ENCODE measurements at regions not wholly inside any gene's neighbourhood (a gene's known extent, or its start where the extent isn't known, plus 50 kb on each side); places are given as distances from the start of the nearest gene placed in this dataset.

DNA sequence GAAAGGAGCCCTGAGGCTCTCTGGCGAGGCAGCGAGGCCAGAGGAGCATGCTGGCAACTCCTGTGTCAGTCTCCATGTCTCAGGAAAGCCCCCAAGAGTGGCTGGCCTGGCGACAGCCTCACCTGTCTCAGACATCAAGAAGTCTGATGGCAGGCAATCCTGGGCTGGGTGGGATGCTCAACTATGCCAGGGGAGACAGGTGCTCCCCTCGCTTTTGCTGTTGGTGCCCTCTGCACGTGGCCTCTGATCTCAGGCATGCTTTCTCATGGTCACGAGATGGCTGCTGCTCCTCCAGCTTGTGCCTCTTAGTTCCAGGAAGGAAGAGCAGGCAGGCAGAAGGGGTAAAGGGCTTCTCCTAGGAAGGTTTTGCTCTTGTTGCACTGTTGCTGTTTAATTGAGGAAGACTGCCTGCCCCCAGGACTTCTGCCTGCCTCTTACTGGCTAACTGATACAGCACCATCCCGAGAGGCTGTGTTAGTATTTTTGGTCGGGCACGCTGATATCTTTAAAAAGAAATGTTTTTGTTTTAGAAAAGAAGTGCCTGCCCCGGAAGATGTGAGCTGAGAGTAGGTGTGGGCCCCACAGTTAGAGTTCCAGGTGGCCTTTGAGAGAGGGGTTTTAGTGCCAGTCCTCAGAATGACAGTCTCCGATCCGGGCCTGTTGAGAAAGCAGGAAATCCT is 344.8 kb upstream of the HS6ST1 start:
- H3K27me3 ChIP-seq (replicated peaks; ENCODE audit: control insufficient read depth, insufficient read depth, low read length): peaks cover 1% of the 10 kb centered on the region; the same call in 1 of the 2 replicates
- no peak for DNase-seq
- no peaks in the 10 kb centered on the region for H3K9me3 Mint-ChIP-seq (ENCODE audit: unreplicated experiment)
- H3K4me1 ChIP-seq: no peaks in the 10 kb centered on the region
- BruUV-seq (replicated peaks): no TSS peak
- no peak overlapping the region for H3K27ac Mint-ChIP-seq (ENCODE audit: unreplicated experiment)
- no peaks in the 10 kb centered on the region for H3K4me1 Mint-ChIP-seq (ENCODE audit: low read depth, unreplicated experiment)
- no peaks in the 10 kb centered on the region for H3K36me3 Mint-ChIP-seq (ENCODE audit: insufficient read depth, unreplicated experiment)
- ChIA-PET POLR2A (no interaction called here), CTCF (interaction anchor here (0.5 kb wide), 1 partner anchor 327 kb away, joined by 3 read pairs; no protein-coding TSS in a partner anchor)
- H3K36me3 ChIP-seq (ENCODE audit: control insufficient read depth, insufficient read depth, low read length): no peaks in the 10 kb centered on the region
- TF ChIP-seq, protein P1, sequence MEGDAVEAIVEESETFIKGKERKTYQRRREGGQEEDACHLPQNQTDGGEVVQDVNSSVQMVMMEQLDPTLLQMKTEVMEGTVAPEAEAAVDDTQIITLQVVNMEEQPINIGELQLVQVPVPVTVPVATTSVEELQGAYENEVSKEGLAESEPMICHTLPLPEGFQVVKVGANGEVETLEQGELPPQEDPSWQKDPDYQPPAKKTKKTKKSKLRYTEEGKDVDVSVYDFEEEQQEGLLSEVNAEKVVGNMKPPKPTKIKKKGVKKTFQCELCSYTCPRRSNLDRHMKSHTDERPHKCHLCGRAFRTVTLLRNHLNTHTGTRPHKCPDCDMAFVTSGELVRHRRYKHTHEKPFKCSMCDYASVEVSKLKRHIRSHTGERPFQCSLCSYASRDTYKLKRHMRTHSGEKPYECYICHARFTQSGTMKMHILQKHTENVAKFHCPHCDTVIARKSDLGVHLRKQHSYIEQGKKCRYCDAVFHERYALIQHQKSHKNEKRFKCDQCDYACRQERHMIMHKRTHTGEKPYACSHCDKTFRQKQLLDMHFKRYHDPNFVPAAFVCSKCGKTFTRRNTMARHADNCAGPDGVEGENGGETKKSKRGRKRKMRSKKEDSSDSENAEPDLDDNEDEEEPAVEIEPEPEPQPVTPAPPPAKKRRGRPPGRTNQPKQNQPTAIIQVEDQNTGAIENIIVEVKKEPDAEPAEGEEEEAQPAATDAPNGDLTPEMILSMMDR (IDR thresholded peaks at IDR 0.05; ENCODE audit: insufficient read depth in 1 of 2, low read depth in 1 of 2, low read length in 1 of 2, severe bottlenecking in 1 of 2, unreplicated experiment in 1 of 2): no peak
- no peak overlapping the region for H3K4me3 ChIP-seq (ENCODE audit: low read depth, low read length)
- peaks cover 45% of the 10 kb centered on the region for H3K27me3 Mint-ChIP-seq (ENCODE audit: insufficient read depth, unreplicated experiment)
- no peak overlapping the region for H3K4me3 Mint-ChIP-seq (ENCODE audit: unreplicated experiment)
- H3K9me3 ChIP-seq: no peaks in the 10 kb centered on the region
- intact Hi-C loops (cut with micrococcal nuclease; ENCODE audit: unreplicated experiment): no loop called here

DNA sequence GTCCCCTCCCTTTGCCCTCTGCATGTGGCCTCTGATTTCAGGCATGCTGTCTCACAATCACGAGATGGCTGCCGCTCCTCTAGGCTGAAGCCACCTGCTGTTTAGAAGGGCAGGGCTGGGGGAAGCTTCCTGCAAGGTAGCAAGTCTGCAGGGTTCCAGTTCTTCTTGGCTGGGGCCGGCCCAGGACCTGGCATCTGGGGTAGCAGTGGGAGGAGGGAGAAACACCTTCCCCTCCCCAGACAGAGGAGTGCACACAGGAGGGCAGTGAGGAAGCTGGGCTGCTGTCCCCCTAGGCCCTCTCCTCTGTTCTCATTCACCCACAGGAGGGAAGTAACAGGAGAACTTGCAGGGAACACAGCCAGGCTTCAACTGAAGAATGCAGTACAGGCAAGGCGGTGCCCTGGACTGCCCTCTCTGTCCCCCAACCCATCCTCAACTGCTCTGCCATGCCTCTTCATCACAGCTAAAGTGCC is 345.9 kb upstream of the HS6ST1 start:
- H3K4me1 ChIP-seq: no peaks in the 10 kb centered on the region
- Mint-ChIP-seq H3K4me1 (ENCODE audit: low read depth, unreplicated experiment) (no peaks in the 10 kb centered on the region), H3K36me3 (ENCODE audit: insufficient read depth, unreplicated experiment) (no peaks in the 10 kb centered on the region), H3K27ac (ENCODE audit: unreplicated experiment) (no peak overlapping the region), H3K9me3 (ENCODE audit: unreplicated experiment) (no peaks in the 10 kb centered on the region), H3K4me3 (ENCODE audit: unreplicated experiment) (no peak overlapping the region), H3K27me3 (ENCODE audit: insufficient read depth, unreplicated experiment) (peaks cover 39% of the 10 kb centered on the region)
- ChIA-PET POLR2A (no interaction called here), CTCF (no interaction called here)
- H3K36me3 ChIP-seq (ENCODE audit: control insufficient read depth, insufficient read depth, low read length): no peaks in the 10 kb centered on the region
- DNase-seq: no peak
- H3K27me3 ChIP-seq (replicated peaks; ENCODE audit: control insufficient read depth, insufficient read depth, low read length): peaks cover 1% of the 10 kb centered on the region; the same call in 1 of the 2 replicates
- H3K9me3 ChIP-seq: no peaks in the 10 kb centered on the region
- no peak overlapping the region for H3K4me3 ChIP-seq (ENCODE audit: low read depth, low read length)
- intact Hi-C loops (cut with micrococcal nuclease; ENCODE audit: unreplicated experiment): no loop called here
- TF ChIP-seq, protein P1 (IDR thresholded peaks at IDR 0.05; ENCODE audit: insufficient read depth in 1 of 2, low read depth in 1 of 2, low read length in 1 of 2, severe bottlenecking in 1 of 2, unreplicated experiment in 1 of 2): no peak
- no TSS peak for BruUV-seq (replicated peaks)

DNA sequence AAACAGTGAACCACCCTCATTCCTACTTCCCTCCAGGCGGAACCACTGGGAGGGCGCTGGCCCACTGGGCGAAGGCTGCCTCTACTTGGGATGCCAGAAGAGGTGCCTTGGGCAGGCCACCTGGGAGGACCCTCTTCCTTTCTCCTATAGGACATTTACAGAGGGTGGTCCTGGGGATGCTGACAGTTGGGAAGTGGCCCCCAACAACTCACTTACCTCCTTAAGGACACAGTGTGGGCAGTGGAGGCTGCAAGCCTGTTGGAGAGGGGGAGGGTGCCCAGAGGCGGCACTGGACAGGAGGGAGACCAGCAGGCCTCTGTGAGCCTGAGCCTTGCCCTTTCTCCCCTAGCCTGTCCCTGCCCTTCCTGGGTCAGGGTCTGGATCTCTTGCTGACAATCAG is 346.4 kb upstream of the HS6ST1 start:
- POLR2A ChIA-PET: no interaction called here
- no peaks in the 10 kb centered on the region for H3K4me1 Mint-ChIP-seq (ENCODE audit: low read depth, unreplicated experiment)
- Histone ChIP-seq H3K36me3 (ENCODE audit: control insufficient read depth, insufficient read depth, low read length) (no peaks in the 10 kb centered on the region), H3K4me1 (no peaks in the 10 kb centered on the region), H3K4me3 (ENCODE audit: low read depth, low read length) (no peak overlapping the region), H3K9me3 (no peaks in the 10 kb centered on the region), H3K27me3 (replicated peaks; ENCODE audit: control insufficient read depth, insufficient read depth, low read length) (peaks cover 1% of the 10 kb centered on the region; the same call in 1 of the 2 replicates)
- no peaks in the 10 kb centered on the region for H3K9me3 Mint-ChIP-seq (ENCODE audit: unreplicated experiment)
- intact Hi-C loops (cut with micrococcal nuclease; ENCODE audit: unreplicated experiment): no loop called here
- no peaks in the 10 kb centered on the region for H3K36me3 Mint-ChIP-seq (ENCODE audit: insufficient read depth, unreplicated experiment)
- no peak for DNase-seq
- no peak overlapping the region for H3K4me3 Mint-ChIP-seq (ENCODE audit: unreplicated experiment)
- CTCF ChIA-PET: no interaction called here
- H3K27me3 Mint-ChIP-seq (ENCODE audit: insufficient read depth, unreplicated experiment): peaks cover 35% of the 10 kb centered on the region
- no peak overlapping the region for H3K27ac Mint-ChIP-seq (ENCODE audit: unreplicated experiment)
- TF ChIP-seq, protein P1 (IDR thresholded peaks at IDR 0.05; ENCODE audit: insufficient read depth in 1 of 2, low read depth in 1 of 2, low read length in 1 of 2, severe bottlenecking in 1 of 2, unreplicated experiment in 1 of 2): no peak
- no TSS peak for BruUV-seq (replicated peaks)

Measured in Caco-2 (cell line).